Thoracic aorta (tissue), 2 donors: ENCODE measurements at regions not wholly inside any gene's neighbourhood (a gene's known extent, or its start where the extent isn't known, plus 50 kb on each side); places are given as distances from the start of the nearest gene placed in this dataset.

Experiments
- ATAC-seq: fragments of 150-250 bp; one replicate; pipeline ENCODE4 v1.8.0; 2017; ENCODE audit warnings: low read depth; ENCODE audit not compliant: insufficient number of reproducible peaks, low FRiP score
- DNase-seq: peaks from one replicate; pipeline ENCODE4 v3.0.0-alpha.2; 2020; ENCODE audit warnings: low spot score
- H3K27ac ChIP-seq, 2 donors: fragments of 200-600 bp; sonication (generic); 1 replicate in 1 of 2; 2 replicates in 1 of 2; pipeline ENCODE4 v1.5.1; 2016; ENCODE audit warnings: mild to moderate bottlenecking in 2 of 2, moderate library complexity in 2 of 2
- H3K27me3 ChIP-seq: fragments of 200-600 bp; sonication (generic); replicated peaks from 2 replicates; pipeline ENCODE4 v1.6.0; 2016; ENCODE audit warnings: mild to moderate bottlenecking; ENCODE audit not compliant: insufficient read depth
- H3K36me3 ChIP-seq: fragments of 200-600 bp; sonication (generic); one replicate; pipeline ENCODE4 v1.5.1; 2016
- H3K4me1 ChIP-seq, 2 donors: fragments of 200-600 bp; sonication (generic); 1 replicate in 1 of 2; 2 replicates in 1 of 2; pipeline versions ENCODE4 v1.5.1 to v1.6.0; 2016; ENCODE audit warnings: low read depth in 2 of 2, mild to moderate bottlenecking in 1 of 2; ENCODE audit not compliant: control insufficient read depth in 1 of 2
- H3K4me3 ChIP-seq: fragments of 200-600 bp; sonication (generic); 2 replicates; pipeline ENCODE4 v1.5.1; 2016; ENCODE audit warnings: mild to moderate bottlenecking
- H3K9me3 ChIP-seq: fragments of 200-600 bp; sonication (generic); 2 replicates; pipeline ENCODE4 v1.5.1; 2016
- TF ChIP-seq, protein P1 (sequence below): fragments of 200-600 bp; sonication (generic); IDR thresholded peaks from one replicate; pipeline ENCODE4 v1.5.1; 2019; ENCODE audit warnings: antibody characterized with exemption

DNA sequence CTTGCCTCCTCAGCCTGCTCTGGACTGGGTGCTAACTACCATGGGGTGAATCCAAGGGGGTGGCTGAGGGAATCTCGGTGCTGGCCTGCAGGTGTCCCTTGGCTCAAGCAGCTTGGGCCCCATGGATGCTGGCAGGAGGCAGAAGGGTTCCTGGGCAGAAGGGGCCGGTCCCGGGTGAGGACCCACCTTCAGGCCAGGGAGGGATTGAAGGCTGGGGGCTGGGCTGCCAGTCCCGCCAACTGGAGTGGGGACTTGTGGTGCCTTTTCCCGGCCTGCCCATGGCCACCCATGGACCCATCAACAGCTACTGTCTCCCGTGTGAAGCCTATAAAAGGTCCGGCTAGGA is 550.1 kb downstream of the SLC6A15 start:
- Histone ChIP-seq H3K9me3 (no peaks in the 10 kb centered on the region), H3K4me1 (no peaks in the 10 kb centered on the region), H3K27me3 (no peaks in the 10 kb centered on the region), H3K27ac (no peak overlapping the region), H3K4me3 (no peak overlapping the region), H3K36me3 (no peaks in the 10 kb centered on the region)
- TF ChIP-seq, protein P1, sequence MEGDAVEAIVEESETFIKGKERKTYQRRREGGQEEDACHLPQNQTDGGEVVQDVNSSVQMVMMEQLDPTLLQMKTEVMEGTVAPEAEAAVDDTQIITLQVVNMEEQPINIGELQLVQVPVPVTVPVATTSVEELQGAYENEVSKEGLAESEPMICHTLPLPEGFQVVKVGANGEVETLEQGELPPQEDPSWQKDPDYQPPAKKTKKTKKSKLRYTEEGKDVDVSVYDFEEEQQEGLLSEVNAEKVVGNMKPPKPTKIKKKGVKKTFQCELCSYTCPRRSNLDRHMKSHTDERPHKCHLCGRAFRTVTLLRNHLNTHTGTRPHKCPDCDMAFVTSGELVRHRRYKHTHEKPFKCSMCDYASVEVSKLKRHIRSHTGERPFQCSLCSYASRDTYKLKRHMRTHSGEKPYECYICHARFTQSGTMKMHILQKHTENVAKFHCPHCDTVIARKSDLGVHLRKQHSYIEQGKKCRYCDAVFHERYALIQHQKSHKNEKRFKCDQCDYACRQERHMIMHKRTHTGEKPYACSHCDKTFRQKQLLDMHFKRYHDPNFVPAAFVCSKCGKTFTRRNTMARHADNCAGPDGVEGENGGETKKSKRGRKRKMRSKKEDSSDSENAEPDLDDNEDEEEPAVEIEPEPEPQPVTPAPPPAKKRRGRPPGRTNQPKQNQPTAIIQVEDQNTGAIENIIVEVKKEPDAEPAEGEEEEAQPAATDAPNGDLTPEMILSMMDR, result no peak
- no peak for ATAC-seq
- no peak for DNase-seq

DNA sequence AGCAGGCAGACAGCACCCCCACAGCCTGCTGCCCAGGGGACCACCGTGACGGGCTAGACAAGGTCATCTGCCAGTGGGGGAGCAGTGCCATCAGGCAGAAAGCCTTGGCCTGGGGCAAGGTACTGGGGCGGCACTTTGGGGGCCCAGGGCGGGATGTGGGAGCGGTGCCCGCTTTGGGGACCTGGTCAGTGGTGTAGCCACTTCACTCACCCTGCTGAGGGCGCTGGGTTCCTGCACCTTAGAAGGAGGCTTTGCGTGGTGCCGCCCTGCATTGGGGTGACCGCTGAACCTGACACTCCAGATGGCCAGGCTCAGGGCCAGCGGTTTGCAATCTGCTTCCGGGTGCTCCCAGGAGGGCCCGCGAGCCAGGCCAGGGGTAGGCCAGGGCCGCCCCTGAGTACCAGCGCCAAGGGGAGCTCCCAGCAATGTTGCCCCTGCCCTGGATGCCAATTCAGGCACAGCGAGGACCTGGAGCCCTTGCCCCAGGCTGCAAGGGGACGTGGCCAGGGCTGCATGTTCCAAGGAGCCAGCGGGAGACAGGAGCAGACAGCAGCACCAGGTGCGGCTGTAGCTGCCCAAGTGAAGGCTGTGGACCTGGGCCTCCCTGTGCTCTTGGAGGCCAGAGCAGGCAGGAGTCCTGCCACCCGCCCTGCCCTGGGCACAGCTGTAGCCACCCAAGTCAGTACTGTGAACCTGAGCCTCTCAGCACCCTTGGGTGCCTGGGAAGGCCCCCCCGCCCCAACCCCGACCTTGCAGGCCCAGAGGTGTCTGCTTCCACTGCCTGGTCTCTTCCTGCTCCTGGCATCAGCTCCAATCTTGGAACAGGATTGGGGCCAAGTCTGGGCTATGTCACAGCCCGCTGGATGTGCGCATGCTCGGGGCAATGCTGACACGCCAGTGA is 550.7 kb downstream of the SLC6A15 start:
- Histone ChIP-seq H3K36me3 (no peaks in the 10 kb centered on the region), H3K4me1 (no peaks in the 10 kb centered on the region), H3K9me3 (no peaks in the 10 kb centered on the region), H3K27ac (no peak overlapping the region), H3K4me3 (no peak overlapping the region), H3K27me3 (no peaks in the 10 kb centered on the region)
- TF ChIP-seq, protein P1, result no peak
- DNase-seq (no peak), ATAC-seq (no peak)

DNA sequence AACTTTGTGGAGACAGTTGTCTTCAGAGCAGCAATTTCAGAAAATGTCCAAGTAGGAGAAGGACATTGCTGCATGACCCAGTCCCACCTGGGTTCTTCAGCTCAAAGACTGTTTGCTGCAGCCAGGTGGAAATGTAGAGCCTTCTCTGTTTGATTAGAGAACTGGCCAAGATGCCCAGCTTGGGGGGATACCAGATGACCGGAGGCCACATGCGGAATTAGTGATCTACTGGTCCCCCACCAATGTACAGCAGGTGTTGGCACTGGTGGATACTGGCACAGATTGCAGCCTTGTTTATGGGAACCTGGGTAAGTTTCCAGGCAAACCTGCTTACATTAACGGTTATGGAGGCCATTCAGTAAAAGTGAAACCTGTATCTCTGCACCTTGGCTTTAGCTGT is 555.3 kb downstream of the SLC6A15 start:
- DNase-seq (no peak), ATAC-seq (no peak)
- no peak overlapping the region for H3K4me3 ChIP-seq
- no peaks in the 10 kb centered on the region for H3K27me3 ChIP-seq
- H3K4me1 ChIP-seq, result no peaks in the 10 kb centered on the region
- no peaks in the 10 kb centered on the region for H3K9me3 ChIP-seq
- TF ChIP-seq, protein P1, result no peak
- H3K36me3 ChIP-seq, result no peaks in the 10 kb centered on the region
- no peak overlapping the region for H3K27ac ChIP-seq

DNA sequence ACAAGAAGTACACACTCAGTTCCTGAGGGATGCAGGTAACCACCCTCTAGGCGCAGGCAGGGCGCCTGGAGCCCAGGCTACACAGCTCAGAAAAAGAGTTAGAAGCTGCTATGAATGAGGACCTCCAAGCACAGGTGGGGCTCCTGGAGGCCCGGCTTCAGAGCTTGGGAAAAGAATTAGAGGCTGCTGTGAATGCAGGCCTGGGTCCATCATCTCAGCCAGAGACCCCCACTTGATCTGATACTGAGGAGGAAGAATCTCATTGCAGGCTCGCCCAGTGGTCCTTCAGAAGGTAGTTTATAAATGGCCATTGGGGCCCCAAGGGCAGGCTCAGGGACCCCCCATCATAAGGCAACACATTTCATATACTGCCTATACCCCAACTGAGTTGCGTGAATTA is 556.4 kb downstream of the SLC6A15 start:
- no peak for DNase-seq
- H3K4me1 ChIP-seq, result no peaks in the 10 kb centered on the region
- TF ChIP-seq, protein P1, result no peak
- ATAC-seq, result no peak
- no peaks in the 10 kb centered on the region for H3K36me3 ChIP-seq
- H3K9me3 ChIP-seq, result no peaks in the 10 kb centered on the region
- no peak overlapping the region for H3K27ac ChIP-seq
- H3K27me3 ChIP-seq, result no peaks in the 10 kb centered on the region
- H3K4me3 ChIP-seq, result no peak overlapping the region

DNA sequence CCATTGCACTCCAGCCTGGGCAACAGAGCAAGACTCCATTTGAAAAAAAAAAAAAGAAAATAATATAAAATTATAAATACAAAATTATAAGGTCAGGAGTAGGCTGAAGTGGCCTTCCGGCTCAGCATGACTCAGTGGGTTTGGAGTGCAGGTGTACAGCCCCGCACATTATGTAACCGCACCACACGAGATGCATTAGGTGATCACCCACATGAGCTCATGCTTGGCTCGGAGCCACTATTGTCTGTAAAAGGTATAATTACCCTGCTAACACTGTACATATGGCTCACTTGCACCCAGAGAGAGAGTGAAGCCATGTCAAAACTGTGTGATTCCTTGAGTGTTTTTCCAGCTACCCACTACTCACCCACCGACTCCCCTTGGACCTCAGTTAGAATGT is 557.0 kb downstream of the SLC6A15 start:
- TF ChIP-seq, protein P1, result no peak
- Histone ChIP-seq H3K4me1 (no peaks in the 10 kb centered on the region), H3K4me3 (no peak overlapping the region), H3K27me3 (no peaks in the 10 kb centered on the region), H3K27ac (no peak overlapping the region), H3K36me3 (no peaks in the 10 kb centered on the region), H3K9me3 (no peaks in the 10 kb centered on the region)
- DNase-seq (no peak), ATAC-seq (no peak)
